Activated CD8-positive, alpha-beta memory T cell treated with anti-CD3 and anti-CD28 coated beads for 48 hours (primary cell): ENCODE measurements at regions not wholly inside any gene's neighbourhood (a gene's known extent, or its start where the extent isn't known, plus 50 kb on each side); places are given as distances from the start of the nearest gene placed in this dataset.

Source experiments
- DNase-seq, 3 experiments: peaks; one replicate each; pipeline ENCODE4 v3.0.0-alpha.2; 2020; ENCODE audit warnings: low read depth in 2 of 3, low spot score in 2 of 3

DNA sequence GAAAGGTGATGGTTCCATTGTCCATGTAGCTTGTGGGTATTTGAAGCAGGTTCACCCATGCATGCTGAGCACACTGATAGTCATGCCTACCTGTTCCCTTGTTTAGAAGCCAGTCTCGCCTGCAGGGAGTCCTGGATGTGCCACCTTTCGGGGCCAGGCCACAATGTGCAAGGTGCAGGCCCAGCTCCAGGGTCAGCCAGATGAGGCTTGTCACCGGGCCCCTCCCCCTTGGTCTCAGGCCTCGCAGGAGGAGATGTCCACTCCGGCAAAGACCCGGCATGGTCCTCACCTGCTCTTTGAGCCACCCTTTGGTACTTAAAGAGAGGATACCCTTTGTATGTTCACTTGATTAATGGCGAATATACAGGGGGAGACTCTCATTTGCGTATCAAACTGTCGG is 140.4 kb upstream of the RTL1 start:
- DNase-seq: no peak

DNA sequence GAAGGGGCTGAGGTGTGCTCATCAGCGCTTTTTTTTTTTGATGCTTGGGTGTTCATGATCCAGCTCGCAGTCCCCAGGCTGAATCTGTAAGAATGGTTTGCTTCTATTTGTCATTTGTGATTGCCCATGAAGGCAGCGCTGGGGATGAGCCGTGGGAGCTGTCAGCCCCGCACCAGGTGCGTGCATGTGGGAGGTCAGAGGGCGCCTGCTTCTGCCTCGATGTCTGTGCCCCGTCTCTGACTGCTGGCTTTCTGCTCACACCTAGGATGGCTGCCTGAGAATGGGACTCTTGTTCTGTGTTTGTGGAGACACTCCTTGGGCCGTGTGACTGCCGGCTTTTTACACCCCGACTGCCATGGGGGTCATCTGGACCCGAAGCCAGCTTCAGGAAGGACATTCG is 141.2 kb upstream of the RTL1 start:
- no peak for DNase-seq

DNA sequence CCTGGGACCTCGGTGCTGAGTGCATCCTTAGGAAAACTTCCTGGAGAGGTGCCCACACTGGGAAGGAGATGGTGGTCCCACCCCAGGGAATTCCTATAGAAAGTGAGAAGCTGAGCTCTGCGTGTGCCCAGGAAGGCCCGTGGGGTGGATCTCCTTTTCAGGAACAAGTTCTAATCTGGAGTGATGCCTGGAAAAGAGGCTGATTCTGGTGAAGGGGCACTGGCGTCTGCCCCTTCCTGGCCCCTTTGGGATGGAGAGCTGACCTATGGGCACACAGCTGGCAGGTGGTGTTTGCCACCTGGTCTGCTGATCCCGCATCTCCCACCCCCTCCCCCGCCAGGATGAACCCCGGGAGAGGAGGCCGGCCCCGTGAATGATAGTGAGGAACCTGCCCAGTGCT is 142.0 kb upstream of the RTL1 start:
- DNase-seq: no peak

DNA sequence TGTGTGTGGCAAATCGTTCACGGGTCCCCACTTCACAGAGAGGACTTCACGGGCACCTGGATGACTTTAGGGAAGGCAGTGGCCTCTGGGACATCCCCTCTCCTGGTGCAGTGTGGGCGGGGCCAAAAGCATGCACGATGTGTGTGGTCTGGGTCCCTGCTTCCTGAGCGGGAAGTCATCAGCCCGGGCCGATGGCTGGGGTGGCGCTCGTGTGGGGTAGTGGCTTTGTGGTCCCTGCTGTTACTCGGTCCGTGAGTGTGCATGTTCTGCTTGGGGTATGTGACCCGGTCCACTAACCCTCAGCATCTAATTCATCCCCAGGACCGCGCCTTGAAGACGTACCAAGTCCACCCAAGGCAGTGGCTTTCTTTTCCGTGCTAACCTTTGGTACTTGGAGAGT is 142.5 kb upstream of the RTL1 start:
- DNase-seq: no peak

DNA sequence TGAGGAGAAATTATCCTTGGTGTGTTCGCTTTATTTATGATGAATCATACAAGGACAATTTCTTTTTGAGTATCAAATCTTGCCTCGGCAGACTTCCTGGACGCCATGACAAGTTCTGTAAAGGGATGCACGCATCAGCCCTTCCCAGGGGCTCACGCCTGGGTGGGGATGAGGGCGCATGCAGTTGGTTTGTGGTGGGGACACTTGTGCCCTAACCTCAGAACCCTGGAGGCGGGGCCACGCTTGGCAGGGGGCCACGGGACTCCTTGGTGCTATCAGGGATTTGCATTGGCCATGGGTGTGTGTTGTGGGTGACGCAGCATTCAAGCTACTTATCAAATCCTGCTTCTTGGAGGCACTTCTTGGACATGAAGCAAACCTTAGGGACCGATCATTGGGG is 143.8 kb upstream of the RTL1 start:
- no peak for DNase-seq

DNA sequence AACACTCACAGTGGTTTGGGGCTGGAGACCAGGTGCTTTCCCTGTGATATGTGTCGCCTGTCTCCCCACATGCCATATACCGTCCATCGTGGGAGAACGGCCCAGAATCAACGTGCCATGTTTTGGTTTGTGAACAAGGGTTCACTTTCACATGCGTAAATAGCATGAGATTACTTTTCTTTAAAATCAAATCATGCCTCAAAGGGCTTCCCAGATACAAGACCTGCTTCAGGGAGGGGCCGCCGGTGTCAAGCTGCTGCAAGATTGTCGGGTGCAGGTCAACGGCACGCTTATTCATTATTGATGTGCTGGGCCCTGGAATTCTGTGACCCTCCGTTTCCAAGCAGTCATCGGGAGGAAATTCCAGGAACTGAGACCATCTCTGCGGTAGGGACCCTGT is 145.2 kb upstream of the RTL1 start:
- no peak for DNase-seq

DNA sequence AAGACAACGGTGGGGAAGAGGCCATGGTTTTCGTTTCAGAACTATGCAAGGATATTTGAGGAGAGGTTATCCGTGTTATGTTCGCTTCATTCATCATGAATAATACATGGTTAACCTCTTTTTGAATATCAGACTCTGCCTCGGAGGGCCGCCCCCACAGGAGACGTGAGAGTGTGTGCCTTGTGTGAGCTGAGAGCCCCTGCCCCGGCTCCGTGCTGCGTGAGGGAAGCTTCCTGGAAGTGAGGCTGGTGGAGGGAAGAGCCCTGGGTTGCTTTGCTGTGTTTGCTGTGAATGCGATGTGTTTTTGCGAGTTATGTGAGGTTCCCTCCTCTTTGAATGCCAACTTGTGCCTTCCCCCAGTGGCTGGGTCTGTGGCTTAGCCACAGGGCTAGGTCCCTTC is 146.0 kb upstream of the RTL1 start:
- DNase-seq: no peak

DNA sequence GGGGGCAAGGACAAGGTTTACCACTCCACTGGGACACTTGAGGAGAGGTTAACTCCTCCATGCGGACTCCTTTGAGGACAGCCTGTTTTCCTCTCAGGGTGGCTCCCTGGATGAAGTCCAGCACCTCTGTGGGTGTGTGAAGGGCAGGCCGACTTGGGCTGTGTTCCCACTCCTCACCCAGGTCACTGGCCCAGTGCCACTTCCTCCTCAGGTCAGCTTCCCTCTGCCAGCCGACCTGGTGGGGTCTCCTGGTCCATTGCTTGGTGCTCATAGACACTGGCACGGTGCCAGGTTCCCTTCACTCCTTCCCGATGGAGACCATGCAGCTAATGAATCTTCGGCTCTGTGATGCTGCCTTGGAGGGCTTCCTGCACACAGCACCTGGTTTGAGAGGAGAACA is 146.4 kb upstream of the RTL1 start:
- DNase-seq: no peak

DNA sequence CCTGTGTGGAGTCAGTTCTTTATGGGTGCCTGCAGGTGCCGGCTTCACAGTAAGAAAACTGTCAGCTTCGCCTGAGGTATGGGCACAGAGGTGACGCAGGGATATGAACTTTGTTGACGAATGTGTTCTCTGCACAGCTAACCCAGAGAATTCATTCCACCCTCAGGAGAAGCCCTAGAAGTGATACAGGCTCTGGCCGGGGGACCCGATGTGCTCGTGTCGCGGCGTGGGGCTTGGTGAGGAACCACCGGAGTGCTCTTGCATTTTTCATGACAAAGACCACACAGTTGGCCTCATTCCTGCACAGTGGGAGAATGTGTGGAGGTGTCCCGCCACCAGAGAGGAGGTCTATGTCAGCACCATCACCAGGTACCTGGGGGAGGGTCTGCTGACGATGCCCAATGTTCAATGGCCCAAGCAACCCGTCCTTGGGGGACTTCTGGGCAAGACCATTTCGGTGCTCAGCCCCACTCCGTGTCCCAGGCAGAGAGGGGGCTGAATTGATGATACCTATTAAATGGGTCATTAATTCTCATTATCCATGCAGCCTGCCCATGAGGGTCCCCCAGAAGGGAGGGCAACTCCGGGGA is 147.5 kb upstream of the RTL1 start:
- no peak for DNase-seq

DNA sequence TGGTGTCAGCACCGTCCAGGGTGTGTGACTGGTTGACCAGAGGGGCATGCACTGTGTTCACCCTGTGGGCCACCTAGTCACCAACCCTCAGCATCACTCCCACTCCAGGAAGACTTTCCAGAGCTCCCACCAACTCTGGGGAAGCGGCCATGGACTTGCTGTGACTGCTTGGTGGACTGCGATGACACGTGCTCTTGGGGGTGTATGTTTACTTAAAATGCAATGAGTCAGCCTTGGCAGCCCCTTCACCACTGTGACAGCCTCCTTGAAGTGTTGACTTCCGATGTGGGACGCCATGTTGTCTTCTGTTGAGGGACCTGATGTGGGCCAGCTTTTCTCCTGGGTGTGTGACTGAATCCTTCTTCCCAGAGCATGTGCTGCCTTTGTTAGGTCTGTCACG is 151.1 kb upstream of the RTL1 start:
- DNase-seq: no peak

DNA sequence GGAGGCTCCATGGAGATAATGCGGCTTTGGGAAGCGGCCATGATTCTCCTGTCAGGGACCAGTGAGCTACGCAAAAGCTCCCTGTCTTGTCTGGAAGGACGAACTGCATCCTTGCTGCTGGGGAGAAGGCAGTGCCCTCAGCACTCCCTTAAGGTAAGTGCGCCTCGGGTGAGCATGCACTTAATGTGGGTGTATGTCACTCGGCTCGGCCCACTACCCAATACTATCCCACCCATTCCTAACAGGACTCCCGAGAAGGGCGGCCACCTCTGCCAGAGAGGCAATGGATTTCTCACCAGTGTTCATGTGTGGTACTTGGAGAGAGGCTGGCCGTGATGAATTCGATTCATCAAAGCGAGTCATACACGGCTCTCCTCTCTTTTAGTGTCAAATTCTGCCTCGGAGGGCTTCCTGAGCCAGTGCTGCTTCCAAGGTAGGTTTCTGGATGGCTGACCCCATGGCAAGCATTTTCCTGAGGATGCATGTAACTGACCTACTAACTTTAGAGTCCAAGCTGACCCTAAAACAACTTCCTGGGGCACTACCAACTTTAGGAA is 151.7 kb upstream of the RTL1 start:
- no peak for DNase-seq

DNA sequence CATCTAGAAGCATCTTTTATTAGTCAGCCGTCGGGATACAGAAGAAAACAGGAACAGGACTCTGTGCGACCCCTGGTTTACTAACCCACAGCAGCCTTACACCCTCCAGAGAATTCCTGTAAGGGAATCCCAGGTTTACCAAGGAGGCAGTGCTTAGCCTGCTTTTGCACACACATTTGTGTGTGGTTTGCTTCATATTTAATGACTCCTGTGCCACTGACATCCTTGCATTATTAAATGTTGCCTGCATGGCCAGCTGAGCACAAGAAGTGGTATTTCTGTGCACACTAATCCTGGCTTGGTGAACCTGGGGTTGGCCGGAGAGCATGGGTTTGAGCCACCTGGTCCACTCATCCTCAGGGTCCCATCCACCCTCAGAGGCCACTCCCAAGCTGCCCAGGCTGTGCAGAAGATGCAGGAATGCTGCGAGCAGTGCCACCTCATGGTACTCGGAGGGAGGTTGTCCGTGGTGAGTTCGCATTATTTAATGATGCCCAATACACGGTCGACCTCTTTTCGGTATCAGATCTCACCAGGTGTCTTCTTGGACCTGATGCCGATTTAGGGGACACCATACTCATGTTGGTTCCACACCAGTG is 152.4 kb upstream of the RTL1 start:
- DNase-seq: no peak

DNA sequence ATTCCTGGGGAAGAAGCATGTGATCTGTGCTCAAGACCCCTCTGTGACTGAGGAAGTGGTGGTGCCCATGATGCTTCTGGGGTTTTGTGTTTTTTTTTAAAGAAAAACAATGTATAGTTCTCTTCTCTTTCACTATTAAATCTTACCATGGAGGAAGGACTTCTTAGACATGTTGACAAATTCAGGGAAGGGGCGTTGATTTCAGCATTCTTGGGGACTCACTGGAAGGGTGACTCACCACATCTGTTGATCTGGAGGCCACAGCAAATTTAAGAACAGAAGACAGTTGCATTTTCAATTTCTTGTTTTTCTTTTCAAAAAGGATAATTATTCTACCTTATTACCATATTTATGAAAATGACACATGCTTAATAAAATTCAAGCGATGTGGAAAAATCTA is 152.9 kb upstream of the RTL1 start:
- no peak for DNase-seq

DNA sequence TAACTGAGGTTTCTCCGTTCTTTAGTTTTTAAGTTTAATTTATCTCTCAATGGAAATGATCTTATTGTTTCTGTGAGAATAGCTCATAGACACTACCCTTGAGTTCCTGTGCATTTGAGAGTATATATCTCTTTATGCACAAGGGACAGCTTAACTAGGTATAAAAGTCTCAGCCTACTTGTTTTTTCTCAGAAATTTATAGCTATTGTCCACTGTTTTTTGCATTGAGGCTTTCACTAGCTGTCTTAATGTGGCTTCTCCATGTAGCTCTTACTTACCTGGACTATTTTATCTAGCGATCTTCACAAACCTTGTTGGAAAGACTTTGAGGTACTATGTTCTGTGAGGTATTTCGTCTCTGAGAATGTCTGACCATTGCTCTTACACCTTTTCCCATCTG is 153.9 kb upstream of the RTL1 start:
- no peak for DNase-seq

DNA sequence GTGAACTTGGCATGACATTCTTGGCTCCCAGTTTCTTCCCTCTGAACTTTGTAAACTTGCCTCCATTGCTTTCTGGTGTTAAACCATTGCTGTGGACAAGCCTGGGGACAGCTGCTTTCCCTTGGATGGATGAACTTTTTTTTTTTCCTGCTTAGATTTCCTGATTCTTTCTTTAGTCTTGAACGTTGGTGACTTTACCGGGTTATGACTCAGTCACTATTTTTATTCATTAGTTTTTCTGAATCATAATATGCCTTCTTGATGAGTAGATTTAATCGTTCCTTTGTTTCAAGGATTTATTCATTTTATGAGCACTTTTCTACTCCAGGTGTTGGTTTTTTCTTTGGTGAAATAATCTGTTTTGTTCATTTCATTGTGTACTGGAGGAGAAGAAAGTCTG is 155.0 kb upstream of the RTL1 start:
- DNase-seq: no peak

DNA sequence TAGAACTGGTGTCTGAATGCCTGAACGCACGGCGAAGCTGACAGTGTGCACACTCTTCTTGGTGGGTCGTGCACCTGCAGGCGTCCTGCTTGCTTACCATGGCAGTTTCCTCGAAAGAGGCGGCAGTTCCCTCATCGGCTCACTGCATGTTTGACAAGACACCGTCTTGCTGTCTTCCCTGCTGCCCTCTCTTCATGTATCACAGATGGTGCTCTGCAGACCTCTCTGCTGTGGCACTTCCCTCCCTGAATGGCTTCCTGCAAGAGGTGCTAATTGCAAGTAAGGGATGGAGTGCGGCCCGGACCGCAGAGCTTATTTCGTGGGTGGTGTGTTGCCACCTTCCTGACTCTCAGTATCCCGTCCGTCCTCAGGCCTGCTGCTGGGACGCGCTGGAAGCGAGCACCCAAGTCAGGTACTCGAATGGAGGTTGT is 156.7 kb upstream of the RTL1 start:
- no peak for DNase-seq

DNA sequence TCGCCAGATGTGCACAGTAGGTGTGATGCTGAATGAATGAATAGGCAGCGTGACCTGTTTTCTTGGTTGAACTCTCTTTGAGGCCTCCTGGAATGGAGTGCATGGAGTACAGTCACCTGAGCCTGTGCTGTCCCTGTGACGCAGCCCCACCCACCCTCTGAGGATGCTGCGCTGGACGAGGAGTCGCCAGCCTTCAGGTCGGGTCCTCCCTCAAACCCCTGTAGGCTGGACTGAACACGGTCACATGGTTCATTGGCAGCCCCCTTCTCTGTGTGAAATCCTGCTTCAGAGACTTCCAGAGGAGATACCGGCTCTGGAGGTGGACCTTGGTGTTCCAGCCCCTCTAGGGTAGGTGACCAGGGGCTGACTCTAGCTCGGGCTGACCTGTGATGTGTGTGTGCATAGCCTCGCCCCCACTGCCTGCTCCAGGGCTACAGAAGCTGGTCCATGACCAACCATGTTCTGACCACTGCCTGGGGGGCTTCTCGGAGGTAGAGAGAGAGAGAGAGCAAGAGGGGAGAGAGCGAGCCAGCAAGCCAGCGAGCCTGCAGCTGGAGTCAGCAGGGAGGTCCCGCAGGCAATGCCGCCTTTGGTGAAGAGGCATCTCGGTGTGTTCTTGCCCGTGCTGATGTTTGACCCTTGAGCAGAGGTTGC is 158.0 kb upstream of the RTL1 start:
- DNase-seq: no peak

DNA sequence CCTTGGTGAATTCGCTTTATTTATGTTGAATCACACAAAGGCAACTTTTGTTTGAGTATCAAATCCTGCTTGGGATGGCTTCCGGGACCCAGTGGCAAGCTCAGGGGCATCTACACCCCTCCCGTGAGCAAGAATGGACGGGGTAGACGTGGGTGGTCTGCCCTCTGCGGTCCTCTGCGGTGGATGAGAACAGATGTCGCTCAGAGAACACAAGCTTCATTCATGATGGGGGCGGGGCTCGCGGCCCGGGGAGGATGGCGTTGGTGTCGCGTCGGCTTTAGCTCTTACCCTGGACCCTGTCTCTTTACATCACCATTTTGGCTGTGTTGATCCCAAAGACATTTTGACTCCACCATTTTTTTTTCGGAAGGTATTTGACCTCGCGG is 158.5 kb upstream of the RTL1 start:
- no peak for DNase-seq

DNA sequence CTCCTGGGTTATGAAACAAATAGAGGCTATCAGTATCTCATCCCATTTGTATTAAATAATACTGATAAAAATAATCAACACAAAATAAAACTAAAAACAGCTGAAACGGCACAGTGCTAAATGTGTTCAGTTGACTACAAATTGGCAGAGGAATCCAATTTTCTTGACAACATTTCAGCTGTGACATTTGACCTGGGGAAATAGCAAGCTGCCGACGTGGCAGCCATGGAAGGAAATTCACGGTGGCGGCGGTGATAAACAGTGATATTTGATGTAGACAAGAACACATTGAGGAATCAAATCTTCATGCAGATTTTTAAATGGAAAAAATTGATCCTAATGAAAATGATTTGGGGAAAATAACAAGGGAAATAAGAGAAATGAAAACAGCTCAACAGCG is 159.1 kb upstream of the RTL1 start:
- no peak for DNase-seq

DNA sequence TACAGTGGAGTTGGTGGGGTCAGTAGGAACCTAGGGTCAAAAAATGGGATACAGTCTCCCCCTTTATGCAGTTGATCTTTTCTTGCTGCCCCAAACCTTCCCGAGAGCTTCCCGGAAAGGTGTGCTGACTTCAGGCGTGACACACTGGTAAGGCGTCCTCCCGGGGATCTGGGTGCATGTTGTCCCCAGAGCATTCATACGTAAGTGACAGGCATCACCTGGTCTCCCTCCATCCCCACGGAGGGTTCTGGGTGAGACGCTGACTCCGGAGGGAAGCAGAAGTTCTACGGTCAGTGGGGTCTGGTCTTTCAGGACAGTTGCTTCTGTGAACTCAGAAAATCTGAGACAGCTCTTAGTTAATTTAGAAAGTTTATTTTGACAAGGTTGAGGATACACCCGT is 159.6 kb upstream of the RTL1 start:
- DNase-seq: no peak

DNA sequence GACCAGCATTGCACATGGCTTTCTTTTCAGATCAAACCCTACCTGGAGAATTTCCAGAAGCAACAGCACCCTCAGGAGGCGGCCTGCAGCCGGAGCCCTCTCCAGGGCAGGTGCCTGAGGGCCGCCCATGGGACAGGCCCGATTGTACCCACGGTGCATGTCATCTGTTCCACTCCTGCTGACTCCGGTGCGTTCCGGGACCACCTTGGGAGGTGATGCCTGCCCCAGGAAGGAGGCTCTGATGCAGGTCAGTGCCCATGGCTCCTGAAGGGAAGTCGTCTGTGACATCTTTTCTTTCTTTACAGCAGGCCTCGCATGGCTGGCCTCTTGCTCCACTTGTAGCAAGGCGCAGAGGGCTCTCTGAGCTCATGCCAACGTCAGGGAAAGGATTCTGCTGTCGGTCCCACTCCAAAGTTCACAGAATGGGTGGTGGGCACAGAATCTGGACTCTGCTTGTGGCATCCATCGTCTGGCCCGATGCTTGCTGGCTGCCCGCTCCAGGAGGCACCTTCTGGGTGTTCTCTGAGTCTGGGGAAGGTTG is 160.7 kb upstream of the RTL1 start:
- no peak for DNase-seq

DNA sequence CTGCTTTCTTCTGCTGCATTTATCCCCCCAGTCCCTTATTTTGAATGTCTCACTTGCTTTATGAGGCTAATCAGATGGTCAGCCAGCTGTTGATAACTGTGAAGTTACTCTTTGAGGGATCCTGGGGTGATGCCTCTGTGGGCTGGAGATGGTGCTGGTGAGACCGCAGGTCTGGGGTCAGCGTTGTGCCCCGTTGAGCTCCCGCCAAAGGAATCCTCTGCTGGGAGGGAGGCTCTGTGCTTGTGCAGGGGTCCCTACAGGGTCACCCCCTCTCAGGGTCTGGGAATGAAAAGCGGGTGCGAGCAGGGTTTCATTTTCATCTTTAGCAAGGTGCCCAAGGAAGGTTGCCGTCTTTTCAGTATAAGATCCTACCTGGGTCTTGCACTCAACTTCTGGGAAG is 161.2 kb upstream of the RTL1 start:
- no peak for DNase-seq

DNA sequence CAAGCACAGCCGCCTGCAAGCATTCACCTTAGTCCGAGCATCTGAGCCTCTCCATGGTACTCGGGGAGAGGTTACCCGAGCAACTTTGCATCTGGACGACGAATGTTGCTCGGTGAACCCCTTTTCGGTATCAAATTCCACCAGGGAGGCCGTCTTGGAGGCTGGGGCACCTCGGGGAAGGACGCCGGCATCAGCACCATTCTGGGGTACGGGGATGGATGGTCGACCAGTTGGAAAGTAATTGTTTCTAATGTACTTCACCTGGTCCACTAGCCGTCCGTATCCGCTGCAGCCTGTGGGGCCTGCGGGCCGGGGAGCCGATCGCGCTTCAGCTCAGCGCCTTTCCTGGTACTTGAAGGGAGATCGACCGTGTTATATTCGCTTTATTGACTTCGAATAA is 161.7 kb upstream of the RTL1 start:
- no peak for DNase-seq
